ENCODE measurements at regions not wholly inside any gene's neighbourhood (a gene's known extent, or its start where the extent isn't known, plus 50 kb on each side); places are given as distances from the start of the nearest gene placed in this dataset.
"Not testable (repeated sequence)": the region's sequence is repeated elsewhere in the genome, so short reads cannot be mapped to it uniquely, and the experiment has no call there.

DNA sequence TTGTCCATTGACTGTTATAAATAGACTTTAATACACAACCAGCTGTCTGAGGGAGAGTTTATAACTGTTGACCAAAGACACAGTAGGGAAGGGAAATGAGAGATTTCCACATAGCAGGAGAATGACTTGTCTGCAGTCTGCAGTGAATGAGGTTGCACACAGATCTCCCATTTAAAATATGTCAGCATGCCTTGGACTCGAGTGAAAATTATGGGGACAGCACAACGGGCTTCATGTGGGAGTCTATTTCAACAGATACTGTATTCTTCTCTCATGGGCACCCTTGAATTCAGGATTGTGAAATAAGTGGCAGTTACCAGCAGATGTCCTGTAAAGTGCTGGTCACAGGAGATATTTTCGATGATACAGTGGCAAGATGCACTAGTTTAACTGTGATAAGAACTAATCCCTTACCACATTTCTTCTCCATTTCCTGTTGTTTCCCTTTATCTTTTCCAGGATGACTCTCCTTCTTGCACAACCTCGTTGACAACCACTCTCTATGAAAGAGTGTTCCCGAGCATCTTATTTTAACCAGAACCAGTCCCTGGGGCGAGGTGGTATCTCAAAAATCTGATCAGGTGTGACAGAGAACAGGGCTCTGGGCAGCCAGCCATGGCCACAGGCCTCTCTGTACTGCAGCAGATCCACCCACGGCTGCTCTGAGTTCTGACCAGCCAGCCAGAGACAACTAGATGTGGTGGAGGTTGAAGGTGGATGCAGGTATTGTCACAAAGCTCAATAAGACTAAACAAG is 51.5 kb upstream of the MAP3K1 start:
- no peak overlapping the region for H3K9ac ChIP-seq (ENCODE audit: low read length)
- no peaks in the 10 kb centered on the region for H3K9me3 ChIP-seq (ENCODE audit: control insufficient read depth, low read length)
- H3K4me3 ChIP-seq (ENCODE audit: low read length) = no peak overlapping the region
- no peaks in the 10 kb centered on the region for H3K27me3 ChIP-seq (ENCODE audit: control insufficient read depth, insufficient read depth, low read length)
- no peaks in the 10 kb centered on the region for H3K36me3 ChIP-seq (ENCODE audit: control insufficient read depth, insufficient read depth, low read length)
- no peaks in the 10 kb centered on the region for H3K4me1 ChIP-seq (ENCODE audit: control insufficient read depth, insufficient read depth, low read length)

DNA sequence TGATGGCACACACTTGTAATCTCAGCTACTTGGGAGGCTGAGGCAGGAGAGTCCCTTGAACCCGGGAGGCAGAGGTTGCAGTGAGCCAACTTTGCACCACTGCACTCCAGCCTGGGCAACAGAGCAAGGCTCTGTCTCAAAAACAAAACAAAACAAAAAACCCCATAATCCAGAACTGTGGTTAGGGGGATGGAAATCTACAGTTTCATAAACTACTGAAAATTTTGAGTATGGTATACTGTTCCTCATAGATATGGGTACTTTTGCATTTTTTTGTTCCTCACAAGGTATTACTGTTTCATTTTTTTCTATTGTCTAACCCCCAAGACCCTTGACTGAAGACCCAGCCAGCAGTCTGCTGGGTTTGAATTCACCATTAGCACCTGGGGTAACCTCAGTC is 52.2 kb upstream of the MAP3K1 start:
- Histone ChIP-seq H3K27me3 (ENCODE audit: control insufficient read depth, insufficient read depth, low read length) (no peaks in the 10 kb centered on the region), H3K9ac (ENCODE audit: low read length) (no peak overlapping the region), H3K36me3 (ENCODE audit: control insufficient read depth, insufficient read depth, low read length) (no peaks in the 10 kb centered on the region), H3K9me3 (ENCODE audit: control insufficient read depth, low read length) (no peaks in the 10 kb centered on the region), H3K4me1 (ENCODE audit: control insufficient read depth, insufficient read depth, low read length) (no peaks in the 10 kb centered on the region), H3K4me3 (ENCODE audit: low read length) (no peak overlapping the region)

DNA sequence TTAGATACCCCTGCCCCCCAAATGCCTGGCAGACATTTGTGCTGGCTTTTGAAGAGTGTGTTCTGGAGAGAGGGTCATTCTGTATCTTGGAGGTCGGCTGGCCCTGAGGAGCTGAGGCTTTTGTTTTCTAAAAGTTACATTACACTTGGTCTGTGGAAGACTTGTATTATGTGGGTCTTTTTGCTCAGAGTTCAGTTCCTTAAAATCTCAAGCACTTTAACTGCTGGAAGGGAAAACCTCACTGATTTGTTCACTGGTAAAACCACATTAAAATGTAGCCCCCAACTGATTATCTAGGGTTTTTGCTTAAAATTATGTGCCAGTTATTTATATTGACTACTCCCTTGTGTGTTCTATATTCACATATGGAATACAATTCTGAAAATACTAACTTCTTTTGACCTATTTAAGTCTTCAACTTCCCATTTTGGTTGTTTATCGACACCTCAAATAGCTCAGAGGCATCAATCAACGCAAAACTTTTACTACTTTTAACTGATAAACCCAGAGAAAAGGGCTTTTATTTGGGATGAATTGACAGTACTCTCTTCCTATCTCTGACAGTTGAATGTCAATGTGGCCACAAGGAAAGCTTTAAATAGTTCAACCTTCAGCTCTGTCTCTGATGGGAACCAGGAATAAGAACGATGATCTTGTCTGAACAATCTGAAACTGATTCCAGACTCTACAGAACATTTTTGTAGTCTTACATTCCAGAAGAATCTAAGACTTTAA is 54.0 kb upstream of the MAP3K1 start:
- Histone ChIP-seq H3K9me3 (ENCODE audit: control insufficient read depth, low read length) (no peaks in the 10 kb centered on the region), H3K4me3 (ENCODE audit: low read length) (no peak overlapping the region), H3K36me3 (ENCODE audit: control insufficient read depth, insufficient read depth, low read length) (no peaks in the 10 kb centered on the region), H3K27me3 (ENCODE audit: control insufficient read depth, insufficient read depth, low read length) (no peaks in the 10 kb centered on the region), H3K9ac (ENCODE audit: low read length) (no peak overlapping the region), H3K4me1 (ENCODE audit: control insufficient read depth, insufficient read depth, low read length) (no peaks in the 10 kb centered on the region)

GRCh38 chr5:56760723-56761122 is 54.6 kb upstream of the MAP3K1 start:
- H3K4me3 ChIP-seq (ENCODE audit: low read length) = no peak overlapping the region
- H3K9me3 ChIP-seq (ENCODE audit: control insufficient read depth, low read length) = no peaks in the 10 kb centered on the region
- H3K36me3 ChIP-seq (ENCODE audit: control insufficient read depth, insufficient read depth, low read length) = no peaks in the 10 kb centered on the region
- H3K4me1 ChIP-seq (ENCODE audit: control insufficient read depth, insufficient read depth, low read length) = no peaks in the 10 kb centered on the region
- H3K9ac ChIP-seq (ENCODE audit: low read length) = no peak overlapping the region
- H3K27me3 ChIP-seq (ENCODE audit: control insufficient read depth, insufficient read depth, low read length) = no peaks in the 10 kb centered on the region

GRCh38 chr5:56759521-56760216 is 55.7 kb upstream of the MAP3K1 start:
- no peaks in the 10 kb centered on the region for H3K27me3 ChIP-seq (ENCODE audit: control insufficient read depth, insufficient read depth, low read length)
- no peaks in the 10 kb centered on the region for H3K9me3 ChIP-seq (ENCODE audit: control insufficient read depth, low read length)
- no peak overlapping the region for H3K9ac ChIP-seq (ENCODE audit: low read length)
- H3K4me1 ChIP-seq (ENCODE audit: control insufficient read depth, insufficient read depth, low read length) = no peaks in the 10 kb centered on the region
- no peak overlapping the region for H3K4me3 ChIP-seq (ENCODE audit: low read length)
- no peaks in the 10 kb centered on the region for H3K36me3 ChIP-seq (ENCODE audit: control insufficient read depth, insufficient read depth, low read length)

DNA sequence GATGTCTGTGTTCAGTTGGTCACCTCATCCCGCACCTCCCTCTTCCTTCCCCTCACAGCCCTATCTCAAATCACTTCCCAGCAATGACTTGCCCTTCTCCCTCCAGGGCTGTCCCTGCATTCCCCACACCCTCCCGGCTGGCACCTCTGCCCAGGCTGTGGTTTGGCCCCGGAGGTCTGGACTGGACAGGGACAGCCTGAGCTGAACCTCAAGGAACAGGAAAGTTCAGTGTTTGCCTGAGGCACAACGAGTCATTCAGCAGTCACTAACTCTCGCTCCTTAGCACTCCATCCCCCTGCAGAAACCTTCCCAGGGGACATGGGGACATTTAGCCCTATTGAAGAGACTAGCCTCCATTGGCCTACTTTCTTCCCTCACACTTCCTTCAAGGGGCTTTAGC is 58.3 kb upstream of the MAP3K1 start:
- H3K9me3 ChIP-seq (ENCODE audit: control insufficient read depth, low read length) = no peaks in the 10 kb centered on the region
- no peaks in the 10 kb centered on the region for H3K27me3 ChIP-seq (ENCODE audit: control insufficient read depth, insufficient read depth, low read length)
- H3K36me3 ChIP-seq (ENCODE audit: control insufficient read depth, insufficient read depth, low read length) = no peaks in the 10 kb centered on the region
- no peaks in the 10 kb centered on the region for H3K4me1 ChIP-seq (ENCODE audit: control insufficient read depth, insufficient read depth, low read length)
- no peak overlapping the region for H3K4me3 ChIP-seq (ENCODE audit: low read length)
- no peak overlapping the region for H3K9ac ChIP-seq (ENCODE audit: low read length)

DNA sequence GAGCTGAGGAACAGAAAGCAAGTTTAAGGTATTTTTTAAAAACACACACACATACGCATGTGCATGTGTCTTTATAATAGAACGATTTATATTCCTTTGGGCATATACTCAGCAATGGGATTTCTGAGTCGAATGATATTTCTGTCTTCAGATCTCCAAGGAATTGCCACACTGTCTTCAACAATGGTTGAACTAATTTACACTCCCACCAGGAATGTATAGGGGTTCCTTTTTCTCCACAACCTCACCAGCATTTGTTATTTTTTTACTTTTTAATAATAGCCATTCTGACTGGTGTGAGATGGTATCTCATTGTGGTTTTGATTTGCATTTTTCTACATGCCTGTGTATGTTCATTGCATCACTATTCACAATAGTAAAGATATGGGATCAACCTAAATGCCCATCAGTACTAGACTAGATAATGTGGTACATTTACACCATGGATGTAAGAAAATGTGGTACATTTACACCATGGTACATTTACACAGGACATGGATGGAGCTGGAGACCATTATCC is 60.3 kb upstream of the MAP3K1 start:
- no peaks in the 10 kb centered on the region for H3K9me3 ChIP-seq (ENCODE audit: control insufficient read depth, low read length)
- no peak overlapping the region for H3K4me3 ChIP-seq (ENCODE audit: low read length)
- no peaks in the 10 kb centered on the region for H3K4me1 ChIP-seq (ENCODE audit: control insufficient read depth, insufficient read depth, low read length)
- H3K36me3 ChIP-seq (ENCODE audit: control insufficient read depth, insufficient read depth, low read length) = no peaks in the 10 kb centered on the region
- H3K9ac ChIP-seq (ENCODE audit: low read length) = no peak overlapping the region
- no peaks in the 10 kb centered on the region for H3K27me3 ChIP-seq (ENCODE audit: control insufficient read depth, insufficient read depth, low read length)

DNA sequence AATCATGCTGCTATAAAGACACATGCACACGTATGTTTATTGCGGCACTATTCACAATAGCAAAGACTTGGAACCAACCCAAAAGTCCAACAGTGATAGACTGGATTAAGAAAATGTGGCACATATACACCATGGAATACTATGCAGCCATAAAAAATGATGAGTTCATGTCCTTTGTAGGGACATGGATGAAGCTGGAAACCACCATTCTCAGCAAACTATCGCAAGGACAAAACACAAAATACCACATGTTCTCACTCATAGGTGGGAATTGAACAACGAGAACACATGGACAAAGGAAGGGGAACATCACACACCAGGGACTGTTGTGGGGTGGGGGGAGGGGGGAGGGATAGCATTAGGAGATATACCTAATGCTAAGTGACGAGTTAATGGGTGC is 61.8 kb upstream of the MAP3K1 start:
- H3K9me3 ChIP-seq (ENCODE audit: control insufficient read depth, low read length); H3K4me1 ChIP-seq (ENCODE audit: control insufficient read depth, insufficient read depth, low read length); H3K36me3 ChIP-seq (ENCODE audit: control insufficient read depth, insufficient read depth, low read length); H3K9ac ChIP-seq (ENCODE audit: low read length); H3K27me3 ChIP-seq (ENCODE audit: control insufficient read depth, insufficient read depth, low read length); H3K4me3 ChIP-seq (ENCODE audit: low read length): not testable (repeated sequence)

GRCh38 chr5:56751572-56752313 is 63.6 kb upstream of the MAP3K1 start:
- no peaks in the 10 kb centered on the region for H3K36me3 ChIP-seq (ENCODE audit: control insufficient read depth, insufficient read depth, low read length)
- H3K9ac ChIP-seq (ENCODE audit: low read length) = no peak overlapping the region
- no peaks in the 10 kb centered on the region for H3K9me3 ChIP-seq (ENCODE audit: control insufficient read depth, low read length)
- no peaks in the 10 kb centered on the region for H3K4me1 ChIP-seq (ENCODE audit: control insufficient read depth, insufficient read depth, low read length)
- no peaks in the 10 kb centered on the region for H3K27me3 ChIP-seq (ENCODE audit: control insufficient read depth, insufficient read depth, low read length)
- no peak overlapping the region for H3K4me3 ChIP-seq (ENCODE audit: low read length)

DNA sequence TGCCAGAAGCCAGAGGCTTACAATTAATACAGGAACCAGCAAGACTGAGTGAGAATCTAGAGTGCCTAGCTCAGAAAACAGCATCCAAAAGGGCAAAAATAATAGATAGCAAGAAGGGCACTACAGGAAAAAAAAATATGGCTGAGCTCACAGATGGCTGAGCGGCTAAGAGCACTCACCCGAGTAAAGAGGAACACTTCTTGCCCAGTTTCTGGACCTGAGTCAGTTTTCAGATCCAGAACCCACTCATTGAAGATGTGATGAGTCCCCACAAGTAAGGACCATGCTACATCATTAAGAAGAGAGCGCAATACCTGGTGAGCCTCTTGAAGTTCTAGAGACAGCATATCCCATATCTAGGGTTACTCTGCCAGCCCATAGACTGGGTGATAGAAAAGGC is 65.5 kb upstream of the MAP3K1 start:
- Histone ChIP-seq H3K9me3 (ENCODE audit: control insufficient read depth, low read length) (no peaks in the 10 kb centered on the region), H3K27me3 (ENCODE audit: control insufficient read depth, insufficient read depth, low read length) (no peaks in the 10 kb centered on the region), H3K36me3 (ENCODE audit: control insufficient read depth, insufficient read depth, low read length) (no peaks in the 10 kb centered on the region)

DNA sequence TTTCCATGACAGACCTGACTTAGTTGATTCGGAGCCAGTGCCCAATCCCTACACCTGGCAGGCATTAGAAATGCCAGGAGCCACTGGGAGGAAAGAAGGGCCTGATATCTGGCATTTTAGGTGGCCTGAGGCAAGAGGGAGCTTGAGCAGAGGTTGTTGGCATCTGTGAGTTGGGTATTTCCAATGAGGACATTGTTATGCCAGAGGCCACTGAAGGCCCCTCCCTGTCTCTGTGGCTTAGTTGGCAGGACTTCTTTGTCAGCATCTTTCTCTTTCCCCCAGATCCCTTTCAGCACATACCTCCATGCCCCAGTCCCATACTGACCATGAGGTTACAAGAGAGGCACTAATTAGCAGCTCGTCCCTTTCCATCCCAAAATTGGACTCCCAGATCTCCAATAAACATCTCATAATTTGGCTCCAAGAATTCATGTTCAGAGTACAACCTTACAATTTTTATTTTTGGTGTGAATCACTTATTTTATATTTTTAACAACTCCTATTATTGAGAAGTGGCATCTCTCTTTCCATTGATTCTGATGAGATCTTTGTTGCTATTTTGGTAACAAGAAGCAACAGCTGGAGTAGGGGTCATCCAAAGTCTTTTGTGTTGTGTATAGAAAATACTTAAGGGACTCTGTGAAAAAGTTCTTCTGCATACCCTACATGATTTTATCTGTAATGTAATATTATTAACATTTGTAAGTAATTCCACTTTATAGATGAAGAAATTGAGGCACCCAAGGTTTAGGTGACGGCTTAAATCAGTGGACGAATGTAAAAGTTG is 68.6 kb upstream of the MAP3K1 start:
- Histone ChIP-seq H3K9me3 (ENCODE audit: control insufficient read depth, low read length) (no peaks in the 10 kb centered on the region), H3K27me3 (ENCODE audit: control insufficient read depth, insufficient read depth, low read length) (no peaks in the 10 kb centered on the region), H3K36me3 (ENCODE audit: control insufficient read depth, insufficient read depth, low read length) (no peaks in the 10 kb centered on the region), H3K9ac (ENCODE audit: low read length) (no peak overlapping the region), H3K4me3 (ENCODE audit: low read length) (no peak overlapping the region), H3K4me1 (ENCODE audit: control insufficient read depth, insufficient read depth, low read length) (no peaks in the 10 kb centered on the region)

More for the DNA sequence above, 65.5 kb upstream of the MAP3K1 start:
- no peak overlapping the region for H3K4me3 ChIP-seq (ENCODE audit: low read length)
- H3K4me1 ChIP-seq (ENCODE audit: control insufficient read depth, insufficient read depth, low read length) = no peaks in the 10 kb centered on the region
- no peak overlapping the region for H3K9ac ChIP-seq (ENCODE audit: low read length)

Measured in mucosa of stomach (tissue), 1 donor.